Gastroesophageal sphincter (tissue), 4 donors: ENCODE measurements at regions not wholly inside any gene's neighbourhood (a gene's known extent, or its start where the extent isn't known, plus 50 kb on each side); places are given as distances from the start of the nearest gene placed in this dataset.

Experiments
- ATAC-seq: fragments of 150-250 bp; one replicate; pipeline ENCODE4 v1.9.1; 2016; ENCODE audit warnings: mild to moderate bottlenecking, moderate library complexity
- H3K27ac ChIP-seq, 4 donors: fragments of 200-600 bp; sonication (generic) in 3 of 4; 1 replicate in 3 of 4; 2 replicates in 1 of 4; pipeline ENCODE4 v1.5.1; 2016 to 2019
- H3K27me3 ChIP-seq: fragments of 200-600 bp; sonication (generic); one replicate; pipeline ENCODE4 v1.5.1; 2019
- H3K36me3 ChIP-seq, 2 donors: fragments of 200-600 bp; sonication (generic); one replicate each; pipeline ENCODE4 v1.5.1; 2019; ENCODE audit warnings: control low read depth in 1 of 2
- H3K4me1 ChIP-seq, 3 donors: fragments of 200-600 bp; sonication (generic); 1 replicate in 2 of 3; 2 replicates in 1 of 3; pipeline ENCODE4 v1.5.1; 2016 to 2019; ENCODE audit warnings: control low read depth in 2 of 3
- H3K4me3 ChIP-seq, 2 donors: fragments of 200-600 bp; sonication (generic); one replicate each; pipeline ENCODE4 v1.5.1; 2019; ENCODE audit warnings: mild to moderate bottlenecking in 1 of 2, moderate library complexity in 1 of 2
- H3K9me3 ChIP-seq, 3 donors: fragments of 200-600 bp; sonication (generic); one replicate each; pipeline ENCODE4 v1.5.1; 2017 to 2019; ENCODE audit warnings: control low read depth in 2 of 3
- EP300 ChIP-seq: sonication (generic); formaldehyde crosslinking; IDR thresholded peaks from one replicate; pipeline ENCODE4 v1.6.1; 2017; ENCODE audit warnings: antibody characterized with exemption, mild to moderate bottlenecking
- POLR2A ChIP-seq, 2 donors: fragments of 450-650 bp; IDR thresholded peaks; one replicate each; pipeline ENCODE4 v1.6.1; 2017; ENCODE audit warnings: antibody characterized with exemption in 2 of 2, mild to moderate bottlenecking in 2 of 2, moderate library complexity in 1 of 2
- POLR2AphosphoS5 ChIP-seq: sonication (generic); formaldehyde crosslinking; IDR thresholded peaks from one replicate; pipeline ENCODE4 v1.6.1; 2017; ENCODE audit warnings: antibody characterized with exemption
- WGBS, 2 donors: methylation state at CpG; one replicate each; pipeline ENCODE4 v1.1.5; 2018; ENCODE audit warnings: low coverage in 1 of 2; 5-methylcytosine and 5-hydroxymethylcytosine counted together
- TF ChIP-seq, protein P1 (sequence below), 4 experiments: fragments of 200-600 bp in 2 of 4; fragments of 450-650 bp in 2 of 4; sonication (generic) in 1 of 4; IDR thresholded peaks; one replicate each; pipeline ENCODE4 v1.5.1; 2017 to 2019; ENCODE audit warnings: antibody characterized with exemption in 4 of 4, mild to moderate bottlenecking in 2 of 4, moderate library complexity in 2 of 4

DNA sequence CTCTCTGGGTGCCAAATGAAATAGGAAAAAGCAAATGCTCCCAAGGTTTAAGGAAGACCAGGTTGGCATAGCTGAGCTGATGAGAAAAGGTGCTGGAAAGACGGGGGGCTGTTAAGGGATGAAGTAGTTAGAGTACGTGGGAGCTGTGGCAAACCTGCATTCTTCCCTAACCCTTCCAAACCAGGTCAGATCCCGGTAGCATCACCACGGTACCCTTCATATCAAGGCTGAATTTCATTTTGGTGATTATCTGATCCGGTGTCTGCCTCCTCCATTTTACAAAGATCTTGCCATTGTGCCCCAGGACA, 68.0 kb upstream of the PIM1 start:
- H3K36me3 ChIP-seq, result no peaks in the 10 kb centered on the region
- 34 to 61% methylated on average over 3 to 5 of the region's 5 CpGs for WGBS, 2 donors
- H3K27me3 ChIP-seq, result no peaks in the 10 kb centered on the region
- TF ChIP-seq POLR2A (IDR thresholded peaks at IDR 0.05), result no peak
- TF ChIP-seq EP300, result no peak
- TF ChIP-seq POLR2AphosphoS5, result no peak
- TF ChIP-seq, protein P1, sequence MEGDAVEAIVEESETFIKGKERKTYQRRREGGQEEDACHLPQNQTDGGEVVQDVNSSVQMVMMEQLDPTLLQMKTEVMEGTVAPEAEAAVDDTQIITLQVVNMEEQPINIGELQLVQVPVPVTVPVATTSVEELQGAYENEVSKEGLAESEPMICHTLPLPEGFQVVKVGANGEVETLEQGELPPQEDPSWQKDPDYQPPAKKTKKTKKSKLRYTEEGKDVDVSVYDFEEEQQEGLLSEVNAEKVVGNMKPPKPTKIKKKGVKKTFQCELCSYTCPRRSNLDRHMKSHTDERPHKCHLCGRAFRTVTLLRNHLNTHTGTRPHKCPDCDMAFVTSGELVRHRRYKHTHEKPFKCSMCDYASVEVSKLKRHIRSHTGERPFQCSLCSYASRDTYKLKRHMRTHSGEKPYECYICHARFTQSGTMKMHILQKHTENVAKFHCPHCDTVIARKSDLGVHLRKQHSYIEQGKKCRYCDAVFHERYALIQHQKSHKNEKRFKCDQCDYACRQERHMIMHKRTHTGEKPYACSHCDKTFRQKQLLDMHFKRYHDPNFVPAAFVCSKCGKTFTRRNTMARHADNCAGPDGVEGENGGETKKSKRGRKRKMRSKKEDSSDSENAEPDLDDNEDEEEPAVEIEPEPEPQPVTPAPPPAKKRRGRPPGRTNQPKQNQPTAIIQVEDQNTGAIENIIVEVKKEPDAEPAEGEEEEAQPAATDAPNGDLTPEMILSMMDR (IDR thresholded peaks at IDR 0.05), result no peak
- peak overlapping the region in 1 of 2 donors; percentile 54 for H3K4me3 ChIP-seq
- peak overlapping the region; percentile 70 to 94 (median 86) for H3K27ac ChIP-seq
- H3K9me3 ChIP-seq, result no peaks in the 10 kb centered on the region
- peaks cover 5 to 30% (median 21%) of the 10 kb centered on the region in 3 donors for H3K4me1 ChIP-seq
- ATAC-seq, result no peak

DNA sequence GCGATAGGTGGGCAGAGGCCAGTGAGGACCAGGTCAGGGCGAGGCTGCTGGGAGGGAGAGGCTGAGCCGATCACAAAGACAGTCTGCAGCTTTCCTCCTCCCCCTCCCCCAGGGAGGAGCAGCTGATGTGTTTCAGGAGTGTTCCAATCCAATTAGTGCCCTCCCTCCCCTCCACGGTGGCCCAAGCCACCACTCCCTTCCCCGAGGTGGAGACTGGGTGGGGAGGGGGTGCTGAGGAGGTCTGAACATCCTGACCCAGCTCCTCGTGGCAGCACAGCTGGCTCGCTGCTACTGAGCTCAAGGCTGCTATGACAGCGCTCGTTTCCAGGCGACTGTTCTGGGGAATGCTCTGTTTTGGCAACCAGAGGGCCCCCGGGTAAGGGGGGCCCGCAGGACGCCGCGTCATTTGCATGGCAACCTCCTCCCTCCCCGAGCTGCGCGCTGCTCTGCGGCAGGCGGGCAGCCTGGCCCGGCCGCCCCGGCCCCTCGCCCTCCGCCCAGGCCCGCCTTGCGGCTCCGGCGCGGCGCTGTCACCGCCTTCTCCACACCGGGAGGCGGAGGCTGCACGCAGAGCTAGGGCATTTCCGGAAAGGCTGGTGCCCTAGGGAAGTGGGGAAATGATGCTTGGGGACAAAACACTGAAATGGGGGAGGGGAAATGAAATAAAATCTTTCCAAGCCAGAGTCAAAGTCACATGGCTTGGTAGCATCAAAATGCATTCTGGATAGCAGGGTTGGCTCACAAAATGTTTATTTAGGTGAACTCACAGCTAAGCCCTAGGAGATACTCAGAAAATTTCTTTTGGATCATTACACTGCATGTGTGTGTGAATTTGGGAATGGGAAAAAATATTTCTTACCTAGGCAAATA, 67.4 kb upstream of the PIM1 start:
- H3K36me3 ChIP-seq, result no peaks in the 10 kb centered on the region
- TF ChIP-seq EP300 (no peak), POLR2A (IDR thresholded peaks at IDR 0.05) (peak; percentile 47 to 57), POLR2AphosphoS5 (peak; percentile 87)
- TF ChIP-seq, protein P1 (IDR thresholded peaks at IDR 0.05), result peak in 1 of 4 experiments; percentile 19
- peak overlapping the region; percentile 70 to 94 (median 86) for H3K27ac ChIP-seq
- H3K4me3 ChIP-seq, result peak overlapping the region; percentile 28 to 54
- no peaks in the 10 kb centered on the region for H3K27me3 ChIP-seq
- peaks cover 5 to 30% (median 21%) of the 10 kb centered on the region in 3 donors for H3K4me1 ChIP-seq
- H3K9me3 ChIP-seq, result no peaks in the 10 kb centered on the region
- peak; percentile 94 for ATAC-seq
- 0 to 12% methylated on average over 1 to 3 of the region's 36 CpGs for WGBS, 2 donors

DNA sequence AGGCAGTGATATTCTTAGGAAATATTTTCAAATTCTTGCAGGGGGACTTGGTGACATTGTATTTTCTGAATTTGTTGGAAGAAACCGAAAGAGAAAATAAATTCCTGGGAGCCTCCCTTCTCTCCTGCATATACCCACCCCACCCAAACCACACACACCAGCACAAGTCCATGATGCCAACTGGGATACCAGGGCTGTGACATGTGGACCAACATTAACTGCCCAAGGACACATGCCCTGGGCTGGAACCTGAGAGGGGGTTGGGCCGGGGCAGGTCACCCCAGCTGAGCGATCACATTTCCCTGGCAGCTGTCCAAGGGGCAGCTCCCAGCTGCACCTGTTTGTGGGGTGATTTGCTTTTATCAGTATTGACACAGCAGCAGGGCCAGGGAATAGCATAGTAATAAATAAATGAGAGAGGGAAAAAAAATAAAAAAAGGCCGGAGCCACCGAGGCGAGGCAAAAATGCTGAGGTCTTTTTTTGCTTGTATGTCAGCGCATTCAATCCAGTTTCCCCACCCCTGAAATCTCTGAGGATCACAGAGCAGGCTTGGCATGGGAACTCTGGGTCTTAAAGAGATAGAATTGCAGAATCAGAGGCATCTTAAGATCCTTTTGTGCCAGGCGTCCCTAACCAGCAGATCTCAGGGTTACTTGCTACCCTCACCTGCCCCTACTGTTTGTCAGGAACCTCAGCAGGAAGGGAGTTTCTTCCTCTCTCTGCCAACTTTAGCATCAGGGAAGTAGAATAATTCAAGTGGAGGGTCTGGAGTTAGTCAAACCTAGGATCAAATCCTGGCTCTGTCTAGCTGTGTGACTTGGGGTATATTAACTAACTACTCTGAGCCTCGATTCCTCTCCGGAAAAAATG, 66.5 kb upstream of the PIM1 start:
- Histone ChIP-seq H3K27me3 (no peaks in the 10 kb centered on the region), H3K9me3 (no peaks in the 10 kb centered on the region), H3K4me1 (peaks cover 5 to 30% (median 21%) of the 10 kb centered on the region in 3 donors), H3K36me3 (no peaks in the 10 kb centered on the region), H3K27ac (peak overlapping the region; percentile 70 to 94 (median 86)), H3K4me3 (peak overlapping the region; percentile 28 to 54)
- TF ChIP-seq POLR2A (IDR thresholded peaks at IDR 0.05), result no peak
- no peak for TF ChIP-seq POLR2AphosphoS5
- no peak for TF ChIP-seq EP300
- TF ChIP-seq, protein P1 (IDR thresholded peaks at IDR 0.05), result no peak
- 22 to 28% methylated on average over 9 of the region's 10 CpGs for WGBS, 2 donors
- peak; percentile 23 for ATAC-seq

DNA sequence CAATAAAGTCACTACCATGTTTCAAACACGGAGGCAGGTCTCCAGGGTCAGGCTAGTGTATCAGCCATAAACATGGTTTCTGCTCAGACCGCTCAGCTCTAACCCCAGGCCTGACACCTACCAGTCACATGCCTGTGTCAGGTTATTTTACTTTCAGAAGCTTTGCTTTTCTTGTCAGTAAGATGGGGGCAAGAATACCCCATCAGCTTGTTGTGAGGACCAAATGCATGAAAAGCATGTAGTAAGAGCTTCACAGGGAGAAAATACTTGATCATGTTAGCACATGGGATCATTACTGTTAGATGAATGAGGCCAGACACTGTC, 65.2 kb upstream of the PIM1 start:
- no peak for TF ChIP-seq POLR2A (IDR thresholded peaks at IDR 0.05)
- no peak for TF ChIP-seq POLR2AphosphoS5
- no peak for TF ChIP-seq EP300
- TF ChIP-seq, protein P1 (IDR thresholded peaks at IDR 0.05), result no peak
- no peaks in the 10 kb centered on the region for H3K9me3 ChIP-seq
- peak overlapping the region in 1 of 4 donors; percentile 84 for H3K27ac ChIP-seq
- ATAC-seq, result no peak
- H3K36me3 ChIP-seq, result no peaks in the 10 kb centered on the region
- H3K4me1 ChIP-seq, result peaks cover 5 to 30% (median 21%) of the 10 kb centered on the region in 3 donors
- no peaks in the 10 kb centered on the region for H3K27me3 ChIP-seq
- WGBS, 2 donors, result 71 to 93% methylated on average over 2 of the region's 2 CpGs
- H3K4me3 ChIP-seq, result no peak overlapping the region
